Endothelial cell of umbilical vein (primary cell): ENCODE measurements at regions not wholly inside any gene's neighbourhood (a gene's known extent, or its start where the extent isn't known, plus 50 kb on each side); places are given as distances from the start of the nearest gene placed in this dataset.

ENCODE experiments used
- BruUV-seq: library from RNA; stranded (reverse); fragments of 400-500 nt; replicated peaks from 2 replicates; lab custom pipeline; 2021; lab: Mats Ljungman, UMichigan
- CTCF ChIA-PET: fragments of 300-600, 350-600 bp; sonication (Branson Sonifier 250); formaldehyde crosslinking; loops from one replicate; lab custom pipeline; 2021; ENCODE audit warnings: antibody characterized with exemption, inconsistent platforms; lab: Charles Lee
- POLR2A ChIA-PET: fragments of 300-600, 350-600 bp; sonication (Branson Sonifier 250); formaldehyde crosslinking; loops from one replicate; lab custom pipeline; 2021; ENCODE audit warnings: antibody characterized with exemption, inconsistent platforms; lab: Charles Lee
- DNase-seq: peaks from one replicate; pipeline ENCODE4 v3.0.0-alpha.2; 2011; ENCODE audit warnings: low read depth, low spot score
- FAIRE-seq: peaks from 2 replicates; lab custom pipeline; 2011; peaks lifted over from hg19 to GRCh38; lab: Jason Lieb, UNC
- H2AFZ ChIP-seq: 2 replicates; pipeline ENCODE4 v1.6.0; 2012; ENCODE audit warnings: low read depth, low read length, control low read depth, inconsistent platforms
- H3K27ac ChIP-seq: 2 replicates; pipeline ENCODE4 v1.5.1; 2011; ENCODE audit warnings: low read depth, mild to moderate bottlenecking, control low read depth, low read length, moderate library complexity; ENCODE audit not compliant: insufficient read depth
- H3K27me3 ChIP-seq, 2 experiments: 2 replicates each; pipeline versions ENCODE4 v1.6.0 to v1.6.1; 2011; ENCODE audit warnings: low read length in 2 of 2, mixed read lengths in 1 of 2; ENCODE audit not compliant: control insufficient read depth in 2 of 2, insufficient read depth in 2 of 2
- H3K36me3 ChIP-seq, 2 experiments: 2 replicates in 1 of 2; 3 replicates in 1 of 2; pipeline ENCODE4 v1.5.1; 2011; ENCODE audit warnings: low read length in 2 of 2, mild to moderate bottlenecking in 1 of 2, moderate library complexity in 1 of 2; ENCODE audit not compliant: control insufficient read depth in 2 of 2, insufficient read depth in 2 of 2; ENCODE audit errors: extremely low read depth in 1 of 2
- H3K4me1 ChIP-seq: 3 replicates; pipeline ENCODE4 v1.5.1; 2011; ENCODE audit warnings: mild to moderate bottlenecking, low read length; ENCODE audit not compliant: control insufficient read depth, insufficient read depth; ENCODE audit errors: extremely low read depth
- H3K4me2 ChIP-seq: 2 replicates; pipeline ENCODE4 v1.6.1; 2011; ENCODE audit warnings: low read length, control low read depth, mixed read lengths; ENCODE audit not compliant: insufficient read depth
- H3K4me3 ChIP-seq, 3 experiments: fragments of 200-600 bp in 1 of 3; sonication (generic), shearing (Covaris generic) in 1 of 3; replicated peaks in 1 of 3; 2 replicates each; pipeline ENCODE4 v1.5.1; 2011 to 2016; ENCODE audit warnings: control low read depth in 3 of 3, low read length in 3 of 3, mild to moderate bottlenecking in 2 of 3, inconsistent platforms in 1 of 3, low read depth in 1 of 3, moderate library complexity in 1 of 3; ENCODE audit not compliant: insufficient read depth in 1 of 3
- H3K79me2 ChIP-seq: 2 replicates; pipeline ENCODE4 v1.6.0; 2012; ENCODE audit warnings: low read length, inconsistent platforms; ENCODE audit not compliant: control insufficient read depth, insufficient read depth
- H3K9ac ChIP-seq: replicated peaks from 2 replicates; pipeline ENCODE3; 2011; ENCODE audit warnings: low read length, control low read depth; ENCODE audit not compliant: insufficient read depth; ENCODE audit errors: extremely low read depth
- H3K9me1 ChIP-seq: replicated peaks from 3 replicates; pipeline ENCODE4 v1.6.0; 2011; ENCODE audit warnings: mild to moderate bottlenecking, low read length; ENCODE audit not compliant: control insufficient read depth, insufficient read depth; ENCODE audit errors: extremely low read depth
- H3K9me3 ChIP-seq: replicated peaks from 2 replicates; pipeline ENCODE4 v1.5.1; 2012; ENCODE audit warnings: low read length, inconsistent platforms; ENCODE audit not compliant: control insufficient read depth, insufficient read depth
- H4K20me1 ChIP-seq: replicated peaks from 2 replicates; pipeline ENCODE3; 2011; ENCODE audit warnings: mild to moderate bottlenecking, low read length; ENCODE audit not compliant: control insufficient read depth, insufficient read depth; ENCODE audit errors: extremely low read depth
- EZH2 ChIP-seq: IDR thresholded peaks from 2 replicates; pipeline ENCODE4 v1.6.1; 2012; ENCODE audit warnings: borderline replicate concordance, low read depth, mild to moderate bottlenecking, moderate library complexity, low read length, inconsistent platforms; ENCODE audit not compliant: severe bottlenecking
- FOS ChIP-seq: IDR thresholded peaks from 2 replicates; pipeline ENCODE4 v1.6.1; 2011; ENCODE audit warnings: mild to moderate bottlenecking, low read length, moderate library complexity, borderline replicate concordance; ENCODE audit not compliant: insufficient read depth
- GATA2 ChIP-seq: IDR thresholded peaks from 2 replicates; pipeline ENCODE4 v1.7.0; 2011; ENCODE audit warnings: low read depth, mild to moderate bottlenecking, moderate library complexity, mixed read lengths, low read length; ENCODE audit not compliant: insufficient read length, insufficient read depth
- JUN ChIP-seq: IDR thresholded peaks from 2 replicates; pipeline ENCODE4 v1.6.1; 2011; ENCODE audit warnings: borderline replicate concordance, low read depth; ENCODE audit not compliant: insufficient read length, insufficient read depth
- POLR2A ChIP-seq: IDR thresholded peaks from 2 replicates; pipeline ENCODE4 v1.6.1; 2012; ENCODE audit warnings: low read depth, mild to moderate bottlenecking, control low read depth, low read length
- POLR2AphosphoS5 ChIP-seq: IDR thresholded peaks from 2 replicates; pipeline ENCODE4 v1.6.1; 2012; ENCODE audit warnings: low read depth, mild to moderate bottlenecking, control low read depth, low read length, moderate library complexity; ENCODE audit not compliant: insufficient read depth
- dilution Hi-C: fragments of 300-500 bp; cut with MboI; formaldehyde crosslinking; loops from one replicate; pipeline ENCODE4 v1.15.0; 2019; ENCODE audit warnings: low sequenced_read_pairs; ENCODE audit not compliant: extremely low pct_ligation_motif_present
- intact Hi-C: fragments of 100-400 bp; cut with micrococcal nuclease; formaldehyde crosslinking; loops from one replicate; pipeline ENCODE4 v1.10.0; 2022
- TF ChIP-seq, protein P1 (sequence below): IDR thresholded peaks from 2 replicates; pipeline ENCODE4 v1.6.1; 2011; ENCODE audit not compliant: insufficient read depth, insufficient read length

DNA sequence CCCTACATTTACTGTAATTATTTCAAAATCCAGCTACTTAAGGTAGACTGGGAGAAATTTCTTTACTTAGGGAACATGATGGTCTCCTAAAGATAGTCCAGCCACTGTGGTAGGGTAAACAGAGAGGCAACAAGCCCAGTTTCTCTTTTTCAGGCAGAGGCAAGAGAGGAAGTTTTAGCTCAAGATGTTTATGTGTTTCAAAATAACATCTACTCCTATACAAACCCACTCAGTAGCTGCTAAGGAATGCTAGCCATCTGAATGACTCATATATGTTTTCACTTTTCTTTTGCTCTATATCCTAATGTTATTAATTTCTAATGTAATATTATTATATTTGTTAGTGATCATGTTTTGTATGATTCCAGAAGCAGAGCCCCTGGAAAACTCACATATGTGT lies 856.6 kb downstream of the PLA2G4A start:
- ChIA-PET POLR2A (no interaction called here), CTCF (interaction anchor here (1.0 to 1.6 kb wide), 5 partner anchors 10 to 242 kb away, joined by 3 to 12 read pairs (median 3); no protein-coding TSS in a partner anchor)
- Histone ChIP-seq H3K4me3 (no peak overlapping the region), H4K20me1 (no peaks in the 10 kb centered on the region), H3K9me3 (no peaks in the 10 kb centered on the region), H3K36me3 (no peaks in the 10 kb centered on the region), H3K9ac (no peak overlapping the region), H3K4me2 (peak overlapping the region; percentile 55), H3K27ac (peak overlapping the region; percentile 30), H3K4me1 (peaks cover 7% of the 10 kb centered on the region), H3K9me1 (no peaks in the 10 kb centered on the region), H3K79me2 (no peaks in the 10 kb centered on the region), H2AFZ (peak overlapping the region; percentile 74), H3K27me3 (no peaks in the 10 kb centered on the region)
- dilution Hi-C loops, result no loop called here
- no TSS peak for BruUV-seq
- DNase-seq (peak; percentile 62), FAIRE-seq (peak; percentile 68)
- intact Hi-C loops, result no loop called here
- TF ChIP-seq POLR2AphosphoS5, result no peak
- no peak for TF ChIP-seq JUN
- peak; percentile 58 for TF ChIP-seq FOS
- TF ChIP-seq POLR2A, result no peak
- TF ChIP-seq, protein P1, sequence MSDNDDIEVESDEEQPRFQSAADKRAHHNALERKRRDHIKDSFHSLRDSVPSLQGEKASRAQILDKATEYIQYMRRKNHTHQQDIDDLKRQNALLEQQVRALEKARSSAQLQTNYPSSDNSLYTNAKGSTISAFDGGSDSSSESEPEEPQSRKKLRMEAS, result no peak
- no peak for TF ChIP-seq EZH2

DNA sequence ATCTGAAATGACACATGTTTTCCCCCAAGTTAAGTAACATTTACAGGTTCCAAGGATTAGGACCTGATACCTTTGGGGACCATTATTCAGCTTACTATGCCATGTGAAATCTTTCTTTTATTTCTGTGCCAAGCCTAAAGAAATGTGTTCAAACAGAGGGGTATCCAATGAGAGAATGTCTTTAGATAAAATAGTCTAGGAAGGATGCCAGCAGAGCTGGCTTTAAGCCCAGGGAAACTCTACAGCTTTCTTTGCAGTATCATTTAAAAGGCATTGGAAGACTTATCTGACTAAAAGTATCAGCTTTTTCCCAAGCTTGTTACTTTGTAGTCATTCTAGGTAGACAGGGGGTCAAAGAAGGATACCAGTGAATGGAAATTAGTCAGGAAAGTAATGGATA lies 860.4 kb downstream of the PLA2G4A start:
- dilution Hi-C loops (no loop called here), intact Hi-C loops (no loop called here)
- TF ChIP-seq EZH2, result no peak
- TF ChIP-seq, protein P1, result no peak
- TF ChIP-seq GATA2, result no peak
- no peak for TF ChIP-seq POLR2AphosphoS5
- peaks cover 16% of the 10 kb centered on the region for H3K4me1 ChIP-seq
- CTCF ChIA-PET, result no interaction called here
- DNase-seq (peak; percentile 85), FAIRE-seq (peak; percentile 18)
- POLR2A ChIA-PET, result no interaction called here
- H3K4me2 ChIP-seq, result no peak overlapping the region
- H4K20me1 ChIP-seq, result no peaks in the 10 kb centered on the region
- BruUV-seq, result no TSS peak
- H3K79me2 ChIP-seq, result no peaks in the 10 kb centered on the region
- H3K4me3 ChIP-seq, result no peak overlapping the region
- H3K9me3 ChIP-seq, result no peaks in the 10 kb centered on the region
- H3K9me1 ChIP-seq, result no peaks in the 10 kb centered on the region
- no peaks in the 10 kb centered on the region for H3K36me3 ChIP-seq
- no peak overlapping the region for H3K9ac ChIP-seq
- H3K27ac ChIP-seq, result no peak overlapping the region
- no peaks in the 10 kb centered on the region for H3K27me3 ChIP-seq
- no peak overlapping the region for H2AFZ ChIP-seq
